Activated CD4-positive, alpha-beta T cell treated with anti-CD3 and anti-CD28 coated beads, Interleukin-2, amount 10 ng/mL, durations not matched to agents 7 days and 5 days (primary cell): ENCODE measurements at regions not wholly inside any gene's neighbourhood (a gene's known extent, or its start where the extent isn't known, plus 50 kb on each side); places are given as distances from the start of the nearest gene placed in this dataset.

ENCODE experiments used
- CTCF ChIA-PET: fragments of 350-600 bp; sonication (Branson Sonifier 250); formaldehyde crosslinking; loops from one replicate; lab custom pipeline; 2021; ENCODE audit warnings: antibody characterized with exemption; lab: Charles Lee
- POLR2A ChIA-PET: fragments of 350-600 bp; sonication (Branson Sonifier 250); formaldehyde crosslinking; loops from one replicate; lab custom pipeline; 2021; ENCODE audit warnings: antibody characterized with exemption; lab: Charles Lee
- DNase-seq: peaks from one replicate; pipeline ENCODE4 v3.0.0-alpha.2; 2020
- H3K27ac Mint-ChIP-seq: one replicate; pipeline ENCODE4 v1.8.0; 2021; ENCODE audit warnings: mild to moderate bottlenecking, moderate library complexity, mixed read lengths
- H3K27me3 Mint-ChIP-seq: one replicate; pipeline ENCODE4 v1.8.0; 2021; ENCODE audit warnings: mixed read lengths
- H3K36me3 Mint-ChIP-seq: one replicate; pipeline ENCODE4 v1.8.0; 2021; ENCODE audit warnings: low read depth, mixed read lengths
- H3K4me1 Mint-ChIP-seq: one replicate; pipeline ENCODE4 v1.8.0; 2021; ENCODE audit warnings: mixed read lengths
- H3K4me3 Mint-ChIP-seq: one replicate; pipeline ENCODE4 v1.8.0; 2021; ENCODE audit warnings: mild to moderate bottlenecking, moderate library complexity, mixed read lengths
- H3K9me3 Mint-ChIP-seq: one replicate; pipeline ENCODE4 v1.8.0; 2021; ENCODE audit warnings: mixed read lengths

DNA sequence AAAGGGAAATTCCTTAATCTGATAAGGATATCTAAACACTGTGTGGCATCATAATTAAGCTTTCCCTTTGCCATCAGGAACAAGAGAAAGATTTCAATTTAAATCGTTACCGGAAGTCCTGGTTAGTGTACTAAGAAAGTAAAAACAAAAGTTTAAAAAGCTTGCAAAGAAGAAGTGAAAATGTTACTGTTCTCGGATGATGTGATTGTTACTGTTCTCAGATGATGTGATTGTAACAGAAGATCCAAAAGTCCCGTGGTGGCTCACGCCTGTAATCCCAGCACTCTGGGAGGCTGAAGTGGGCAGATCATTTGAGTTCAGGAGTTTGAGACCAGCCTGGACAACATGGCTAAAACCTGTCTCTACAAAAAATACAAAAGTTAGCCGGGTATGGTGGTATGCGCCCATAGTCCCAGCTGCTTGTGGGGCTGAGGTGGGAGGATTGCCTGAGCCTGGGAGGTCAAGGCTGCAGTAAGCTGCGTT is 62.5 kb downstream of the RGS12 start:
- DNase-seq, result no peak
- CTCF ChIA-PET, result interaction anchor here (3.6 kb wide), 1 partner anchor 9 kb away, joined by 10 read pairs; no protein-coding TSS in a partner anchor
- peak overlapping the region; percentile 72 for H3K27ac Mint-ChIP-seq
- peaks cover 2% of the 10 kb centered on the region for H3K27me3 Mint-ChIP-seq
- H3K36me3 Mint-ChIP-seq, result peaks cover 7% of the 10 kb centered on the region
- H3K4me3 Mint-ChIP-seq, result no peak overlapping the region
- POLR2A ChIA-PET, result no interaction called here
- H3K9me3 Mint-ChIP-seq, result peaks cover 20% of the 10 kb centered on the region
- H3K4me1 Mint-ChIP-seq, result peaks cover 10% of the 10 kb centered on the region

DNA sequence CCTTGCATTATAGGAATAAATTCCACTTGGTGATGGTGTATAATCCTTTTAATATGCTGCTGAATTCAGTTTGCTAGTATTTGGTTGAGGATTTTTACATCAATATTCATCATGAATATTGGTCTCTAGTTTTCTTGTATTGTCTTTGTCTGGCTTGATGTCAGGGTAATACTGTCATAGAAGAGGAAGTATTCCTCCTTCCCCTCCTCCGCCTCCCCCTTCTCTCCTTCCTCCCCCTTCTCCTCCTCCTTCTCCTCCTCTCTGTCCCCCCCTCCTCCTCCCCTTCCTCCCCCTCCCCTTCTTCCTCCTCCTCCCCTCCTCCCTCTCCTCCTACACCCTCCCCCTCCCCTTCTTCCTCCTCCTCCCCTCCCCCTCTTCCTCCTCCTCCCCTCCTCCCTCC is 65.8 kb downstream of the RGS12 start:
- POLR2A ChIA-PET, result no interaction called here
- peaks cover 2% of the 10 kb centered on the region for H3K27me3 Mint-ChIP-seq
- DNase-seq, result no peak
- CTCF ChIA-PET, result no interaction called here
- no peaks in the 10 kb centered on the region for H3K36me3 Mint-ChIP-seq
- H3K27ac Mint-ChIP-seq, result no peak overlapping the region
- peaks cover 8% of the 10 kb centered on the region for H3K9me3 Mint-ChIP-seq
- H3K4me3 Mint-ChIP-seq, result no peak overlapping the region
- peaks cover 15% of the 10 kb centered on the region for H3K4me1 Mint-ChIP-seq

DNA sequence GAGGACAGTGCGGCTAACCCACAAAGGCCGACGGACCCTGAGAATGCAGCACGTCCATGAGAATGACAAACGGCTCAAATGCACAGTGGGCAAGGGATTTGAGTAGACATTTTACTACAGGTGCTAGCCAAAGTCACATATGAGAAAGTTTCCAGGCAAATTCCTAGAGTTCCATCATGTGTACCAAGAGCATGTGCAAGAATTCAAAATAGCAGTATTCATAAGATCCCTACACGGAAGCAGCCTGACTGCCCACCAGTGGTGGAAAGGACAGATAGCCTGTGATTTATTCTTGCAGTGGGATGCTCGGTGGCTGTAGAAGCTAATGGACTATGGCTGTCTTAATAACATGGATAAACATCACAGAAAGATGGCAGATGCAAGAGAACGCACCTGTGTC is 68.0 kb downstream of the RGS12 start:
- Mint-ChIP-seq H3K36me3 (no peaks in the 10 kb centered on the region), H3K27ac (no peak overlapping the region), H3K9me3 (peaks cover 8% of the 10 kb centered on the region), H3K4me3 (no peak overlapping the region), H3K4me1 (peaks cover 12% of the 10 kb centered on the region), H3K27me3 (peaks cover 2% of the 10 kb centered on the region)
- CTCF ChIA-PET, result no interaction called here
- DNase-seq, result no peak
- POLR2A ChIA-PET, result no interaction called here

DNA sequence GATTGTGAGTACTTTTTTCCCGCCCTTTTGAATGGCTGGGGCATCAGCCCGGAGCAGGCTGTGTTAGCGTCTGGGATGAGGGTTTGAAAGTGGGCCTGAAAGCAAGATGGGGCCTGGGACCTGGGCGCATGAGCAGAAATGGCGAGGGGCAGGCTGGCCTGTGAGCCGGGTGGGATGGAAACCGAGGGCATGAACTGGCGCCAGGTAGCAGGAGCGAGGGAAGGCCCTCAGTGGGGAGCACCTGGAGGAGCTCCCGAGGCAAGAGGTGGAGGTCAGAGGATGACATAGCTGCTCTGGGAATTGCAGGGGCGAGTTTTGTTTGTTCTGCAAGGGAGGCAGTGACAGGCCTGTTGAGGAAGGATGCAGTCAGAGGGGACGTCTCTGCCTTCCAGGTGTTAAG is 68.6 kb downstream of the RGS12 start:
- POLR2A ChIA-PET, result no interaction called here
- DNase-seq, result no peak
- Mint-ChIP-seq H3K4me1 (peaks cover 12% of the 10 kb centered on the region), H3K36me3 (no peaks in the 10 kb centered on the region), H3K4me3 (no peak overlapping the region), H3K27me3 (peaks cover 2% of the 10 kb centered on the region), H3K9me3 (peaks cover 8% of the 10 kb centered on the region), H3K27ac (no peak overlapping the region)
- CTCF ChIA-PET, result interaction anchor here (0.6 kb wide), 1 partner anchor 36 kb away, joined by 3 read pairs; no protein-coding TSS in a partner anchor

- CTCF ChIA-PET, result interaction anchor here (0.6 kb wide), 1 partner anchor 36 kb away, joined by 3 read pairs; no protein-coding TSS in a partner anchor
- H3K27ac Mint-ChIP-seq, result no peak overlapping the region
- H3K36me3 Mint-ChIP-seq, result no peaks in the 10 kb centered on the region
- peaks cover 12% of the 10 kb centered on the region for H3K4me1 Mint-ChIP-seq
- no peak for DNase-seq
- POLR2A ChIA-PET, result no interaction called here
- H3K27me3 Mint-ChIP-seq, result peaks cover 2% of the 10 kb centered on the region
- H3K4me3 Mint-ChIP-seq, result no peak overlapping the region
- peaks cover 8% of the 10 kb centered on the region for H3K9me3 Mint-ChIP-seq
Measured at GRCh38 chr4:3361896-3362295, 69.1 kb downstream of the RGS12 start.

DNA sequence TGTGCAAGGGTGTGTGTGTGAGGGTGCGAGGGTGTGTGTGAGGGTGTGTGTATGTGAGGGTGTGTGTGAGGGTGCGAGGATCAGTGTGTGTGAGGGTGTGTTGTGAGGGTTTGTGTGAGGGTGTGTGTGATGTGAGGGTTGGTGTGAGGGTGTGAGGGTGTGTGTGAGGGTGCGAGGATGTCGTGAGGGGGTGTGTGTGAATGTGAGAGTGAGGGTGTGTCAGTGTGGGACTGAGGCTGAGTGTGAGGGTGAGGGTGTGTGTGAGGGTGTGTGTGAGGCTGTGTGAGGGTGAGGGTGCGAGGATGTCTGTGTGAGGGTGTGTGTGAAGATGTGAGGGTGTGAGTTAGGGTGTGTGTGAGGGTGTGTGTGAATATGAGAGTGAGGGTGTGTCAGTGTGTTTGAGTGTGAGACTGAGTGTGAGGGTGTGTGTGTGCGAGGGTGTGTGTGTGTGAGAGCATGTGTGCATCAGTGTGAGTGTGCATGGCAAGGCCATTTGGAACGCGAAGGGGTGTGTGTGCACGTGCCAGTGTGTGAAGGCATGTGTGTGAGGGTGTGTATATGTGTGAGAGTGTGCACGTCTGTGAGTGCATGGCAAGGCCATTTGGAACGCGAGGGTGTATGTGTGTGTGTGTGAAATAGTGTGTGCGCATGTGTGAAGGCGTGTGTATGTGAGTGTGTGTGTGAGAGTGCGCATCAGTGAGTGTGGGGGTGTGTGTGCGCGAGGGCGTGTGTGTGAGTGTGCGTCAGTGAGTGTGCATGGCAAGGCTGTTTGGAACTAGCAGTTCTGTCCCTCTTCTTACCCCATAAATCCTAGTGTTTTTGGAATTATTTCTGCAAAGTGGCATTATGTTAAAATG is 69.8 kb downstream of the RGS12 start:
- no peak overlapping the region for H3K4me3 Mint-ChIP-seq
- no peak for DNase-seq
- H3K27ac Mint-ChIP-seq, result no peak overlapping the region
- peaks cover 12% of the 10 kb centered on the region for H3K4me1 Mint-ChIP-seq
- peaks cover 8% of the 10 kb centered on the region for H3K9me3 Mint-ChIP-seq
- ChIA-PET POLR2A (no interaction called here), CTCF (interaction anchor here (0.5 kb wide), 1 partner anchor 142 kb away, joined by 3 read pairs; no protein-coding TSS in a partner anchor)
- H3K36me3 Mint-ChIP-seq, result no peaks in the 10 kb centered on the region
- H3K27me3 Mint-ChIP-seq, result no peaks in the 10 kb centered on the region

- Mint-ChIP-seq H3K4me3 (no peak overlapping the region), H3K4me1 (peaks cover 18% of the 10 kb centered on the region), H3K27ac (no peak overlapping the region), H3K27me3 (peaks cover 3% of the 10 kb centered on the region), H3K9me3 (peaks cover 8% of the 10 kb centered on the region), H3K36me3 (no peaks in the 10 kb centered on the region)
- ChIA-PET CTCF (interaction anchor here (0.5 to 0.6 kb wide), 2 partner anchors 141 to 143 kb away, joined by 3 to 4 read pairs; no protein-coding TSS in a partner anchor), POLR2A (no interaction called here)
- no peak for DNase-seq
Measured at GRCh38 chr4:3363411-3364141, 70.8 kb downstream of the RGS12 start.

DNA sequence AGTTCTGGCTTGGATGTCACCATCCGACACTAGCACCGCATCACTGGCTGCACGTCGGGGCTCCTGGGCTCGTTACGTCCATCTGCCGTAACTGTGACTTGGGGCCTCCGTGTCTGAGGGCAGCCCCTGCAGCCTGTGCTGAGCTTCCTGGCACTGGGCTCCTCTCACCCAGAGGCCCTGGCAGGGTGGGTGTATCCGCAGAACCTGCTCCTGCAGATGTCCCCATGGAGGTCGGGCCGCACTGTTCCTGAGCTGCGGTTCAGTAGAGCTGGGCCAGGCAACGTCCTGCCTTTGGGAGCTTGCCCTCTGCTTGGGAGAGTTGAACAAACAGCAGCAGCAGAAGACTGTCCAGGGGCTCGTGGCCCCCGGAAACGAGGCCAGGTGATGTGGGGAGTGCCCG is 71.4 kb downstream of the RGS12 start:
- ChIA-PET CTCF (interaction anchor here (0.6 to 2.6 kb wide), 2 partner anchors 13 to 142 kb away, joined by 4 to 8 read pairs; no protein-coding TSS in a partner anchor), POLR2A (no interaction called here)
- no peak for DNase-seq
- peaks cover 3% of the 10 kb centered on the region for H3K27me3 Mint-ChIP-seq
- no peak overlapping the region for H3K4me3 Mint-ChIP-seq
- H3K27ac Mint-ChIP-seq, result no peak overlapping the region
- peaks cover 8% of the 10 kb centered on the region for H3K9me3 Mint-ChIP-seq
- H3K4me1 Mint-ChIP-seq, result peaks cover 24% of the 10 kb centered on the region
- H3K36me3 Mint-ChIP-seq, result no peaks in the 10 kb centered on the region

GRCh38 chr4:3364634-3365314 is 72.0 kb downstream of the RGS12 start:
- POLR2A ChIA-PET, result no interaction called here

GRCh38 chr4:3365326-3365725 is 72.5 kb downstream of the RGS12 start:
- DNase-seq, result no peak
- CTCF ChIA-PET, result interaction anchor here (0.9 to 2.6 kb wide), 4 partner anchors 14 to 21 kb away, joined by 3 to 8 read pairs (median 3); no protein-coding TSS in a partner anchor
- Mint-ChIP-seq H3K4me1 (peaks cover 28% of the 10 kb centered on the region), H3K27ac (no peak overlapping the region), H3K4me3 (no peak overlapping the region), H3K9me3 (peaks cover 4% of the 10 kb centered on the region), H3K36me3 (no peaks in the 10 kb centered on the region), H3K27me3 (peaks cover 12% of the 10 kb centered on the region)
- POLR2A ChIA-PET, result no interaction called here

More at GRCh38 chr4:3364634-3365314, 72.0 kb downstream of the RGS12 start:
- Mint-ChIP-seq H3K4me1 (peaks cover 28% of the 10 kb centered on the region), H3K36me3 (no peaks in the 10 kb centered on the region), H3K9me3 (peaks cover 8% of the 10 kb centered on the region), H3K4me3 (no peak overlapping the region), H3K27ac (no peak overlapping the region), H3K27me3 (peaks cover 6% of the 10 kb centered on the region)
- DNase-seq, result no peak
- CTCF ChIA-PET, result interaction anchor here (0.9 to 2.6 kb wide), 2 partner anchors 13 to 19 kb away, joined by 3 to 8 read pairs; no protein-coding TSS in a partner anchor

- Mint-ChIP-seq H3K36me3 (no peaks in the 10 kb centered on the region), H3K4me1 (peaks cover 34% of the 10 kb centered on the region), H3K4me3 (no peak overlapping the region), H3K27ac (no peak overlapping the region), H3K9me3 (peaks cover 2% of the 10 kb centered on the region), H3K27me3 (peaks cover 18% of the 10 kb centered on the region)
- CTCF ChIA-PET, result interaction anchor here (0.9 to 2.6 kb wide), 4 partner anchors 15 to 21 kb away, joined by 3 to 8 read pairs (median 3); no protein-coding TSS in a partner anchor
- POLR2A ChIA-PET, result no interaction called here
- DNase-seq, result no peak
Measured at GRCh38 chr4:3365871-3366842, 73.3 kb downstream of the RGS12 start.
